ENCODE measurements at regions not wholly inside any gene's neighbourhood (a gene's known extent, or its start where the extent isn't known, plus 50 kb on each side); places are given as distances from the start of the nearest gene placed in this dataset.
"Not testable (repeated sequence)": the region's sequence is repeated elsewhere in the genome, so short reads cannot be mapped to it uniquely, and the experiment has no call there.

DNA sequence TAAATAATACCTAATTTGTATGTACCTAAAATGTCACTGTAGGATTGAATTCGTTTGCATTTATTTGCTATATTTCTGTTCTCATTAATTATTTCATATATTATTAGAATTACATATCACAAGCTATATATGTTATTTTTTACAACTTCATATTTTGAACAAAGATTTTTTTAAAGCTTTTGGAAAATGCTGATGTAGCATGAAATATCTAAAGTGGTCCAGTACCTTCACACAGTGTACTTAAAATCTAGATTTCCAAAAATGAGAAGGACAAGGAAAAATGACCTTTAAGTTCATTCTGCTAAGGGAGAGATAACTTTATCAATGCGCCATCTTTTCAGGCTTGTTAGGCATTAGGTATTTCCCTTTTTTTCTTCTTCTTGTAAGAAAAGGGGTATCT is 71.8 kb downstream of the LARP7 start:
- no peak for DNase-seq

DNA sequence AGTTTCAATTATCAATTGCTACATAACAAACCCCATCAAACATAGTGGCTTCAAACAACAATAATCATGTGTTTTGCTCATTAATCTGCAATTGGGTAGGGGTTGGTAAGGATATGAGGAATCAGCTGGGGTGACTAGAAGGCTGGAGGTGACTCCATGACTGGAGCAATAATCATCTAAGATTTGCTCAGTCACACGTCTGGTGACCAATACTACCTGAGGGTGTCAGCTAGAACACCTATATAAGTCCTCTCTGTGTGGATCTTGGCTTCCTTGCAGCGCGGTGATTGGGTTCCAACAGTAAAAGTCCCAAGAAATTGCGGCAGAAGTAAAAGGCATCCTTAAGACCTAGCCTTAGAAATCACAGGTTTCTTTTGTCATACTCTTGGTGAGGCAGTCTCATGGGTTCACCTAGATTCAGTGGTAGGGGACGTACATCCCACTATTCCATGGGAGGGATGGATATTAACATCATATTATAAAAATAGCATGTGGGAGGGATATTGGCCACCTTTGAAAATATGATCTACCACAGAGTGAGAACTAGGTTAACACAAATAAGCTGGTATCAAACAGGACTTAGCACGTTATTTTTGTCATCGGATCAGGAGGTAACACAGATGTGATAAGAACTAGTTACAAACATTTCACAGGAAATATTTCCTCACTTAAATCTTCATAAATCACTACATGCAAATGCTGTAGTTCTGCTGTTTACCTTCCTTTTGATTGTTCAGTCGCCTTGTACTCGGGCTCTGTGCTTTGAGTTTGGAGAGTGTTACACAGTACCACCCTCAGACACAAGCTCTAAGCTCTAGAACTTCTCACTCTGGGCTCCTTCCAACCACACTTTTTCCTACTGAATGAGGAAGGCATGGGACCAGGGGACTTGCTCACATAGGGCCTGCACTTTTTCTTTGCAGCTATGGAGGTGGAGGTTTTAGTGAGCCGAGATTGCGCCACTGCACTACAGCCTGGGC is 78.3 kb downstream of the LARP7 start:
- DNase-seq: no peak

DNA sequence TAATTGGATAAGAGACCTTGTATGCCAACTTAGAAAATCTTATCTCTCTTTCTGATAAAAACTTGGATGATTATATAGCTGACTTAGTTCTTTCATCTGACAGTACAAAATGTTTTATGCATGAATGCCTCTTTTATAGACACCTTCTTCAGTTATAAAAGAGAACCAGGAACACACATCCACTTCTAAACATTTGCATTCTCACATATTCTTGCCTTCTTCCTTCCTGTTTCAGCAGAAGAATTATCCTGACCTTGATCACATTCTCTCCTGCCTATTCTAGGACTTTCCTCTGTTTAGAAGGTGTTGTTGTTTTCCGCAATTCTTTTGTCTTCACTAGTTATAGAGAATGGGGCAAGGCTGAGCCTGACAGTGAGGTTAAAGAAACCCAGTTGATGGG is 80.9 kb downstream of the LARP7 start:
- DNase-seq: no peak

DNA sequence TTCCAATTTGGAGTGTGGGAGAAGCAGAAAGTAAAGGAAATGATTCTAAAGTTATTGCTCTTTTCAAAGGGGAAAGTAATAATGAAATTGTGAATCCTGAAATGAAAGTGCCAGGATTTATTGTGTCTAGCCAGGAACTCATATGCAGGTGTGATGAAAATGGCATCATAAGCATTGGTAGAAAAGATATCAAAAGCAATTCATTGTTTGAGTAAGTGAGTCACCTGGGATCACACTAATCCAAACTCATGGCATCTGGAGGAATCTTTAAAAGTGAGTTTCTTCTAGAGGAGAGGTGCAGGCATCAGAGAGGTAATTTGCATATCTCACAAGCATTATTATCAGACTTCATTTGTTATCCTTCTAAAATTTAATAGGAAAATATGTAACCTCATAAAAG is 84.7 kb downstream of the LARP7 start:
- no peak for DNase-seq

DNA sequence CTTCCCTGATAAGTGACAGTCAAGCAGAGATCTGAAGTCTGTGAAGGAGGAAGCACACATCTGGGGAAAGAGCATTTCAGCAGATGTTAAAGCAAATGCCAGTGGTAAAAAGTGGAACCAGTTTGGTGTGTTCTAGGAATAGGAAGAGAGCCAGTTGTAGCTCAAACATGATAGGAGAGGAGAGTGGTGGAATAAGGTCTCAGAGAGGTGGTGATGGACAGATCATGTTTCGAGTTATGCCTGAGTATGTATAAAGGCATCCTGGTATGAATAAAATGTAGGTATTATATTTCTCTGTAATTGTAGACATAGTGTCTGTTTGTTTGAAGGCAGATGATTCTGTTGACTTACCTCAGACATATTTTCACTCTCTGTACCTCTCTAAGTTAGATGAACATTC is 89.1 kb downstream of the LARP7 start:
- DNase-seq: no peak

DNA sequence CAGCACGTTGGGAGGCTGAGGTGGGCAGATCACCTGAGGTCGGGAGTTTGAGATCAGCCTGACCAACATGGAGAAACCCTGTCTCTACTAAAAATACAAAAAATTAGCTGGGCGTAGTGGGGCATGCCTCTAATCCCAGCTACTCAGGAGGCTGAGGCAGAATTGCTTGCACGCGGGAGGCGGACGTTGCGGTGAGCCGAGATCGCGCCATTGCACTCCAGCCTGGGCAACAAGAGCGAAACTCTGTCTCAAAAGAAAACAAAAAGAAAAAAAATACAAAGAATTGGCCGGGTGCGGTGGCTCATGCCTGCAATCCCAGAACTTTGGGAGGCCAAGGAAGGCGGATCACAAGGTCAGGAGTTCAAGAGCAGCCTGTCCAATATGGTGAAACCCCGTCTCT is 90.8 kb downstream of the LARP7 start:
- not testable (repeated sequence) for DNase-seq

GRCh38 chr4:112731715-112732114 is 94.8 kb downstream of the LARP7 start:
- no peak for DNase-seq

- no peak for DNase-seq
These were observed 95.2 kb downstream of the LARP7 start for GRCh38 chr4:112732142-112732541.

GRCh38 chr4:112735474-112735951 is 98.6 kb downstream of the LARP7 start:
- DNase-seq: no peak

- no peak for DNase-seq
These were observed 99.8 kb downstream of the LARP7 start for GRCh38 chr4:112736718-112737135.

GRCh38 chr4:112739442-112739841 is 102.5 kb downstream of the LARP7 start:
- no peak for DNase-seq

DNA sequence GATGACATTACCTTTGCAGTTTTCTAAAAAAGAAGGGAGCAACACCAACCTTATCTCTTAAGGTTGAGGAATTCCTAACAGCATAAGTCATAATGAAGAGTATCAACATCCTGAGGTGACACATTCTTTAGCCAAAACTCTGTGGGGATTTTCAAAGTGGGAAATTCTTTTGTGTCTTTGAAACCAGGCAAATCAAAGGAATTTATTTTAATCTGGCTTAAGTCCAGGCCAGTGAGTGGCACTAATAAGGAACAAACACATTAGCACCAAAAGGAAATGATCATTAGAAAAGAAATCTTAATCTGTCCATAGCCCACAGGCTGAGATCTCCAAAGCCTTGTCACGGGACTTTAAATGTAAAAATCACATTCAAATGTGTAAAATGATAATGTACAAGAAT is 110.1 kb downstream of the LARP7 start:
- no peak for DNase-seq

GRCh38 chr4:112748352-112748878 is 111.5 kb downstream of the LARP7 start:
- no peak for DNase-seq

DNA sequence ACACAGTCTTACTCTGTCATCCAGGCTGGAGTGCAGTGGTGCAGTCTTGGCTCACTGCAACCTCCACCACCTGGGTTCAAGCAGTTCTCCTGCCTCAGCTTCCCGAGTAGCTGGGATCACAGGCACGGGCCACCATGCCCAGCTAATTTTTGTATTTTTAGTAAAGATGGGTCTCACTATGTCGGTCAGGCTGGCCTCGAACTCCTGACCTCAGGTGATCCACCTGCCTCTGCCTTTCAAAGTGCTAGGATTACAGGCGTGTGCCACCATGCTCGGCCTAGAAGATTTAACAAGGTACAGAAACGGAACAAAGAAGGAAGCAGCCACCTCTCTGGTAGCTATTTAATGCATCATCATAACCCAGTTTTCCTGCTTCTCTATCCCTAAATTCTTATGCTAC is 113.8 kb downstream of the LARP7 start:
- DNase-seq: not testable (repeated sequence)

DNA sequence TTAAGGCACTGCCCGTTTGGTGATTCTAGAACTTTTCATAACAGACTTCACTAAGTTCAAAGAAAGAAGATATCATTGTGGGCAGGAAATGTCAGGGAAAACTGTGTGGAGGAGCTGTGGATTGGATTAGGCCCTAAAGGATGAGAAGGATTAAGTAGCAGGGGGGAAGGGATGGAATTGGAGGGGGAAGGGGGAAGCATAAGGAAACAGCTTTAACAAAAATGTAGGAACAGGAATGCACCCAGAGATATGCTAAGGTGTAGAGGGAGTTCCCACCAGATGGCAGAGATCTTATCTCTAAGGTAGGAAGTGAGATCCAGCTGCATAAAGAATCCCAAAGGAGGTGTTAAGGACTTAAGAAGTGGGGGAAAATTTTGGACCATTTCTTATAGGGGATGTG is 114.5 kb downstream of the LARP7 start:
- no peak for DNase-seq

- no peak for DNase-seq
These were observed 115.1 kb downstream of the LARP7 start for GRCh38 chr4:112752061-112752460.

DNA sequence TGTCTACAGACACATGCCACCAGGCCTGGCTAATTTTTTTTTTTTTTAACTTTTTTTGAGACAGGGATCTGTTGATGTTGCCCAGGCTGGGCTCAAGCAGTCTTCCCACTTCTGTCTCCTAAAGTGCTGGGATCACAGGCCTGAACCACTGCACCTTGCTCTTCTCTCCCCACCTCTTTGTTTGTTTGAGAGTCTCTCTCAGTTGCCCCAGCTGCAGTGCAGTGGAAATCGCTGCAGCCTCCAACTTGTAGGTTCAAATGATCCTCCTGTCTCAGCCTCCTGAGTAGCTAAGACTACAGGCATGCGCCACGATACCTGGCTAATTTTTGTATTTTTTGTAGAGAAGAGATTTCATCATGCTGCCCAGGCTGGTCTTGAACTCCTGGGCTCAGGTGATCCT is 115.6 kb downstream of the LARP7 start:
- no peak for DNase-seq

- no peak for DNase-seq
These were observed 116.4 kb downstream of the LARP7 start for GRCh38 chr4:112753333-112753732.

GRCh38 chr4:112759313-112759712 is 122.4 kb downstream of the LARP7 start:
- no peak for DNase-seq

GRCh38 chr4:112765317-112765974 is 128.5 kb downstream of the LARP7 start:
- peak; percentile 11 for DNase-seq

- peak; percentile 0 for DNase-seq
These were observed 129.5 kb downstream of the LARP7 start for GRCh38 chr4:112766422-112766821.

- no peak for DNase-seq
These were observed 130.4 kb downstream of the LARP7 start for GRCh38 chr4:112767386-112767785.

DNA sequence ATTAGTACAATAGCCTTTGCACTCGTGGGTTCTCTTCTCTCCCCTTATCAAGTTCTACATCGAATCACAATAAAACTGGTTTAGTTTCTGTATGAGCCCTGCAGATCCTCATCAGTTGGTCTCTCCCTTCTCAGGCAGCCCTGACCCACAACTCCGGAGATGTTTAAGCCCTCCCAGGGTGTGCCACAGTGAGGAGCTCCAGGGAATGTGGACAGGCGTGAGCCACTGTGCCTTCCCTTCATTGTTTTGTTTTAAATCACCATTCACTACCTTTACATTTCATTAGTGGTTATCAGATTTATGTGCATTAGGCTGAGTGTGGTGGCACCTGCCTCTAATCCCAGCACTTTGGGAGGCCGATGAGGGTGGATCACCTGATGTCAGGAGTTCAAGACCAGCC is 133.2 kb downstream of the LARP7 start:
- no peak for DNase-seq

- DNase-seq: no peak
These were observed 138.9 kb downstream of the LARP7 start for GRCh38 chr4:112775801-112776200.

Measured in NCI-H345 (cell line).